Heart left ventricle (tissue), 16 donors: ENCODE measurements at regions not wholly inside any gene's neighbourhood (a gene's known extent, or its start where the extent isn't known, plus 50 kb on each side); places are given as distances from the start of the nearest gene placed in this dataset.

ENCODE experiments used
- ATAC-seq, 4 donors: fragments of 200-7000 bp; cut with Tn5 transposase; one replicate each; pipeline ENCODE4 v1.9.1; 2020 to 2022; ENCODE audit warnings: moderate library complexity in 4 of 4, mild to moderate bottlenecking in 3 of 4, moderate number of reproducible peaks in 1 of 4
- DNase-seq, 5 donors: peaks; one replicate each; pipeline ENCODE4 v3.0.0-alpha.2; 2020
- H3K27ac ChIP-seq, 12 donors: fragments of 200-600 bp; sonication (generic) in 4 of 12; one replicate each; pipeline versions ENCODE4 v1.5.0 to v1.8.0; 2016 to 2022; ENCODE audit warnings: mild to moderate bottlenecking in 2 of 12
- H3K27me3 ChIP-seq, 9 donors: fragments of 200-600 bp; sonication (generic) in 2 of 9; one replicate each; pipeline versions ENCODE4 v1.5.1 to v1.8.0; 2016 to 2022; ENCODE audit warnings: mild to moderate bottlenecking in 3 of 9
- H3K36me3 ChIP-seq, 9 donors: fragments of 200-600 bp; sonication (generic) in 2 of 9; one replicate each; pipeline versions ENCODE4 v1.5.0 to v1.8.0; 2018 to 2022; ENCODE audit warnings: mild to moderate bottlenecking in 2 of 9
- H3K4me1 ChIP-seq, 12 donors: fragments of 200-600 bp; sonication (generic) in 4 of 12; one replicate each; pipeline versions ENCODE4 v1.5.0 to v1.8.0; 2016 to 2022; ENCODE audit warnings: mild to moderate bottlenecking in 3 of 12
- H3K4me3 ChIP-seq, 12 donors: fragments of 200-600 bp; sonication (generic) in 4 of 12; one replicate each; pipeline versions ENCODE4 v1.5.0 to v1.8.0; 2017 to 2022; ENCODE audit warnings: mild to moderate bottlenecking in 9 of 12, moderate library complexity in 4 of 12
- H3K9me3 ChIP-seq, 12 donors: fragments of 200-600 bp; sonication (generic) in 4 of 12; one replicate each; pipeline versions ENCODE4 v1.5.0 to v1.8.0; 2016 to 2022; ENCODE audit warnings: mild to moderate bottlenecking in 1 of 12
- CTCF ChIP-seq, 12 donors: fragments of 200-600 bp; sonication (generic) in 4 of 12; IDR thresholded peaks; one replicate each; pipeline versions ENCODE4 v1.5.0 to v1.8.0; 2018 to 2022; ENCODE audit warnings: antibody characterized with exemption in 12 of 12, mild to moderate bottlenecking in 5 of 12
- POLR2A ChIP-seq, 2 donors: fragments of 450-650 bp; IDR thresholded peaks; one replicate each; pipeline ENCODE4 v1.6.1; 2017; ENCODE audit warnings: antibody characterized with exemption in 2 of 2, mild to moderate bottlenecking in 2 of 2, moderate library complexity in 2 of 2
- WGBS, 4 donors: extraction: QIAGEN DNeasy Blood & Tissue Kit in 2 of 4; methylation state at CpG; one replicate each; pipeline versions ENCODE4 v1.1.5 to v1.1.7; 2013 to 2018; 5-methylcytosine and 5-hydroxymethylcytosine counted together
- intact Hi-C, 10 donors: fragments of 100-400 bp; cut with DNase I; formaldehyde crosslinking; loops; one replicate each; pipeline versions ENCODE4 v1.11.1 to v1.14.2; 2022
- donor health status: ischemic (EF 13 %, LVEDD 7.1; RV severe dilation, severe dysfunction).
- donor health status: healthy with polysubstance abuse.
- donor health status: DM: no; HTN: yes; CAD: no.
- donor health status: DM: no; HTN: no; CAD: no.
- donor health status: ischemic (EF 25% LVEDD 6.9; RV normal size, moderate dysfunction).
- donor health status: ischemic (EF 25% LVEDD 5.7; RV mildly dilated, moderate dysfunction).
- donor health status: healthy.
- donor health status: DM: yes; HTN: yes; CAD: no.
- donor health status: ischemic (EF 35%, LVEDD 5.7; RV mildly dilated, moderate dysfunction).
- donor health status: nonischemic (EF 11% LVEDD 7.7; RV severe dilation, severe dysfunction).
- donor health status: DM: yes; HTN: yes; CAD: no.
- donor health status: PGD.
- donor health status: ischemic (EF 29% LVEDD 5.4; RV normal size, mild dysfunction).
- donor health status: nonischemic (EF 23%, LVEDD 6.1; RV moderate dilation, normal function).

- Histone ChIP-seq H3K4me3 (no peak overlapping the region), H3K4me1 (no peaks in the 10 kb centered on the region), H3K27me3 (no peaks in the 10 kb centered on the region), H3K9me3 (no peaks in the 10 kb centered on the region), H3K36me3 (no peaks in the 10 kb centered on the region), H3K27ac (no peak overlapping the region)
- ATAC-seq (no peak), DNase-seq (no peak)
- WGBS, 4 donors = 67 to 88% (median 79%) methylated on average over 2 of the region's 2 CpGs
- TF ChIP-seq CTCF (IDR thresholded peaks at IDR 0.05) (no peak), POLR2A (IDR thresholded peaks at IDR 0.05) (no peak)
- intact Hi-C loops = no loop called here
These were observed 921.7 kb downstream of the GRID1 start for GRCh38 chr10:85444868-85445267.

- Histone ChIP-seq H3K36me3 (no peaks in the 10 kb centered on the region), H3K9me3 (no peaks in the 10 kb centered on the region), H3K4me3 (no peak overlapping the region), H3K27me3 (no peaks in the 10 kb centered on the region), H3K27ac (no peak overlapping the region), H3K4me1 (no peaks in the 10 kb centered on the region)
- intact Hi-C loops = no loop called here
- DNase-seq = no peak
- ATAC-seq = no peak
- WGBS, 4 donors = 49 to 61% (median 56%) methylated on average over 2 of the region's 2 CpGs
- TF ChIP-seq POLR2A (IDR thresholded peaks at IDR 0.05) (no peak), CTCF (IDR thresholded peaks at IDR 0.05) (no peak)
These were observed 920.9 kb downstream of the GRID1 start for GRCh38 chr10:85445702-85446101.

- H3K4me3 ChIP-seq = no peak overlapping the region
- TF ChIP-seq CTCF (IDR thresholded peaks at IDR 0.05) (no peak), POLR2A (IDR thresholded peaks at IDR 0.05) (no peak)
- H3K4me1 ChIP-seq = no peaks in the 10 kb centered on the region
- DNase-seq (no peak), ATAC-seq (no peak)
- no peaks in the 10 kb centered on the region for H3K27me3 ChIP-seq
- no peak overlapping the region for H3K27ac ChIP-seq
- no peaks in the 10 kb centered on the region for H3K36me3 ChIP-seq
- intact Hi-C loops = no loop called here
- H3K9me3 ChIP-seq = no peaks in the 10 kb centered on the region
- WGBS, 4 donors = 64 to 80% (median 68%) methylated on average over 2 of the region's 2 CpGs
These were observed 919.8 kb downstream of the GRID1 start for GRCh38 chr10:85446827-85447226.

GRCh38 chr10:85447690-85448089 is 918.9 kb downstream of the GRID1 start:
- Histone ChIP-seq H3K36me3 (no peaks in the 10 kb centered on the region), H3K4me3 (no peak overlapping the region), H3K9me3 (no peaks in the 10 kb centered on the region), H3K27ac (no peak overlapping the region), H3K4me1 (no peaks in the 10 kb centered on the region), H3K27me3 (no peaks in the 10 kb centered on the region)
- DNase-seq (no peak), ATAC-seq (no peak)
- TF ChIP-seq CTCF (IDR thresholded peaks at IDR 0.05) = no peak
- TF ChIP-seq POLR2A (IDR thresholded peaks at IDR 0.05) = no peak
- intact Hi-C loops = no loop called here
- WGBS, 4 donors = 78 to 87% (median 84%) methylated on average over 1 of the region's 1 CpG
